Loucy (cell line): ENCODE measurements at regions not wholly inside any gene's neighbourhood (a gene's known extent, or its start where the extent isn't known, plus 50 kb on each side); places are given as distances from the start of the nearest gene placed in this dataset.

Experiments used
- CTCF ChIP-seq: fragments of 200-600 bp; sonication (generic); conservative IDR thresholded peaks from 2 replicates; pipeline ENCODE4 v1.5.1; 2014; ENCODE audit warnings: mild to moderate bottlenecking, antibody characterized with exemption, low read length
- EZH2phosphoT487 ChIP-seq: fragments of 200-600 bp; IDR thresholded peaks from 2 replicates; pipeline ENCODE4 v1.6.1; 2018; ENCODE audit warnings: antibody characterized with exemption, mild to moderate bottlenecking, moderate library complexity, borderline replicate concordance

GRCh38 chr11:92846491-92847125 is 122.8 kb upstream of the MTNR1B start:
- TF ChIP-seq CTCF: no peak
- TF ChIP-seq EZH2phosphoT487: no peak
